ENCODE measurements at regions not wholly inside any gene's neighbourhood (a gene's known extent, or its start where the extent isn't known, plus 50 kb on each side); places are given as distances from the start of the nearest gene placed in this dataset.

DNA sequence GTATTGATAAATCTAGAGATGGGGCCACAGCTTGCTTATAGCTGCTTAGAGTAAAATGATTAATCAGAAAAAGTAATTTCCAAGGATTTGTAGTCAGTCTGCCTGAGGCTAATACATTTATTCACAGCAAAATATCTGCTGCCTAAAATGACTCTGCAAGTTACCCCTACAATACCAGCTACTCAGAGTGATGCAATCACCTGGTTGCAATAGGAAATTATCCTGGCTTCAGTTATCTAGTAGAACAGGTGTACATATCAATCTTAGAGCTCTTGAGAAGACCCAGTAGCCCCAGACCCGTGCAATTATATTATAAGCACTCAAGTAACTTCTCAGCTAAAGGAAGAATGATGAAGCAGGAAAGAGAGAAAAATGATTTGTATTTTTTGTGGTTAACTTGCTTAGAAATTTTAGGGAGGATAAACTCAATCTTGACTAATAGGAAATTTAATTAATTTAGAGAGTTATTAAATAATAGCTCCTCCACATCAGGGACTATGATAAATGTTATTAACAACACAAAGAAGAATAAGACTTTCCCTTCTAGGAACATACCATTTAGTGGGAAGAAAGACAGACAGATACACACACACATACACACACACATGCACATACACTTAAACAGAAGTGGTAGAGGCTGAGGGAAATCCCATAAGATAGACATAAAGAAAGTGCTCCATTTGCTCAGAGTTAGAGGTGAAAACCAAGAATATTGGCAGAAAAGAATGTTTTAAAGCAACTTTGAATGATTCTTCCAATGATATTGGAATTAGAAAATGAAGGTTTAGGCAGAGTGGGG, 140.4 kb upstream of the PRSS1 start (continued):
- TF ChIP-seq CREB1 (CRISPR knock-in tag; IDR thresholded peaks at IDR 0.05; ENCODE audit: low read depth) (no peak), ETS1 (IDR thresholded peaks at IDR 0.05) (no peak), JUNB (IDR thresholded peaks at IDR 0.05; ENCODE audit: unreplicated experiment) (no peak), CTCF (conservative IDR thresholded peaks at IDR 0.05; ENCODE audit: low read depth in 2 of 2) (no peak), REST (IDR thresholded peaks at IDR 0.05; ENCODE audit: unreplicated experiment) (no peak)

- no peaks in the 10 kb centered on the region; the same call in 1 of the 2 replicates for H3K4me1 ChIP-seq (ENCODE audit: insufficient read depth)
- no peaks in the 10 kb centered on the region for H3K36me3 ChIP-seq (ENCODE audit: insufficient read depth)
- no peak overlapping the region for H3K4me2 ChIP-seq
- Mint-ChIP-seq H3K4me1 (peaks cover 6% of the 10 kb centered on the region; the same call in 2 of the 3 replicates), H3K9me3 (no peaks in the 10 kb centered on the region), H3K27me3 (ENCODE audit: insufficient read depth, low read depth, poor library complexity) (peaks cover 2% of the 10 kb centered on the region), H3K4me3 (no peak overlapping the region), H3K36me3 (ENCODE audit: low read depth) (no peaks in the 10 kb centered on the region), H3K27ac (no peak overlapping the region)
- no peaks in the 10 kb centered on the region for H3K9me2 ChIP-seq (ENCODE audit: insufficient read depth)
- ATAC-seq: no peak
- H3K27ac ChIP-seq (ENCODE audit: low read depth): no peak overlapping the region
- H2AFZ ChIP-seq: no peak overlapping the region
- H3K27me3 ChIP-seq (ENCODE audit: insufficient read depth): no peaks in the 10 kb centered on the region
- H3K79me2 ChIP-seq (replicated peaks; ENCODE audit: insufficient read depth): no peaks in the 10 kb centered on the region
- no peak overlapping the region for H3K4me3 ChIP-seq
- no peaks in the 10 kb centered on the region for H4K20me1 ChIP-seq (replicated peaks; ENCODE audit: insufficient read depth)
- DNase-seq (ENCODE audit: low spot score): no peak
- H3F3A ChIP-seq (replicated peaks; ENCODE audit: low read depth): no peaks in the 10 kb centered on the region
- TF ChIP-seq REST (IDR thresholded peaks at IDR 0.05; ENCODE audit: unreplicated experiment) (no peak), ZNF114 (CRISPR knock-in tag; IDR thresholded peaks at IDR 0.05) (no peak), CTCF (conservative IDR thresholded peaks at IDR 0.05; ENCODE audit: low read depth in 2 of 2) (no peak)
Measured at GRCh38 chr7:142607351-142607750, 141.9 kb upstream of the PRSS1 start.

All from GM23338 (cell line).